GM23338 (cell line): ENCODE measurements at regions not wholly inside any gene's neighbourhood (a gene's known extent, or its start where the extent isn't known, plus 50 kb on each side); places are given as distances from the start of the nearest gene placed in this dataset.

Experiments
- ATAC-seq: fragments of 200-7000 bp; cut with Tn5 transposase; 3 replicates; pipeline ENCODE4 v1.9.1; 2020
- DNase-seq: peaks from one replicate; pipeline ENCODE4 v3.0.0-alpha.2; 2015; ENCODE audit warnings: low spot score
- H2AFZ ChIP-seq: fragments of 200-600 bp; sonication (generic); 2 replicates; pipeline ENCODE4 v1.8.0; 2016; ENCODE audit warnings: antibody characterized with exemption, mild to moderate bottlenecking, moderate library complexity
- H3F3A ChIP-seq: fragments of 200-600 bp; sonication (generic); replicated peaks from 2 replicates; pipeline ENCODE4 v1.8.0; 2017; ENCODE audit warnings: antibody characterized with exemption, mixed run types, low read depth
- H3K27ac ChIP-seq: fragments of 200-600 bp; sonication (generic); 2 replicates; pipeline ENCODE4 v1.6.1; 2016; ENCODE audit warnings: low read depth
- H3K27me3 ChIP-seq: fragments of 200-600 bp; sonication (generic); 2 replicates; pipeline ENCODE4 v1.8.0; 2016; ENCODE audit warnings: mild to moderate bottlenecking, mixed run types, moderate library complexity; ENCODE audit not compliant: insufficient read depth
- H3K36me3 ChIP-seq: fragments of 200-600 bp; sonication (generic); 2 replicates; pipeline ENCODE4 v1.8.0; 2016; ENCODE audit warnings: mild to moderate bottlenecking; ENCODE audit not compliant: insufficient read depth
- H3K4me1 ChIP-seq: fragments of 200-600 bp; sonication (generic); 2 replicates; pipeline ENCODE4 v1.8.0; 2016; ENCODE audit warnings: mild to moderate bottlenecking, moderate library complexity; ENCODE audit not compliant: insufficient read depth
- H3K4me2 ChIP-seq: fragments of 200-600 bp; sonication (generic); 2 replicates; pipeline ENCODE4 v1.7.1; 2017; ENCODE audit warnings: mixed run types
- H3K4me3 ChIP-seq: fragments of 200-600 bp; sonication (generic); 2 replicates; pipeline ENCODE4 v1.6.1; 2016; ENCODE audit warnings: mixed run types
- H3K79me2 ChIP-seq: fragments of 200-600 bp; sonication (generic); replicated peaks from 2 replicates; pipeline ENCODE4 v1.8.0; 2017; ENCODE audit warnings: mild to moderate bottlenecking; ENCODE audit not compliant: insufficient read depth
- H3K9me2 ChIP-seq: fragments of 200-600 bp; sonication (generic); 2 replicates; pipeline ENCODE4 v1.8.0; 2017; ENCODE audit not compliant: insufficient read depth
- H4K20me1 ChIP-seq: fragments of 200-600 bp; sonication (generic); replicated peaks from 2 replicates; pipeline ENCODE4 v1.8.0; 2017; ENCODE audit warnings: mild to moderate bottlenecking; ENCODE audit not compliant: insufficient read depth
- H3K27ac Mint-ChIP-seq: 2 replicates; pipeline ENCODE4 v1.8.0; 2020; ENCODE audit warnings: inconsistent platforms, mild to moderate bottlenecking, moderate library complexity, mixed read lengths
- H3K27me3 Mint-ChIP-seq: 3 replicates; pipeline ENCODE4 v1.8.0; 2022; ENCODE audit warnings: low read depth, mild to moderate bottlenecking, moderate library complexity, mixed read lengths, inconsistent platforms; ENCODE audit not compliant: insufficient read depth, poor library complexity
- H3K36me3 Mint-ChIP-seq: 3 replicates; pipeline ENCODE4 v1.8.0; 2021; ENCODE audit warnings: low read depth, mild to moderate bottlenecking, inconsistent platforms, moderate library complexity, mixed read lengths
- H3K4me1 Mint-ChIP-seq: 3 replicates; pipeline ENCODE4 v1.8.0; 2020; ENCODE audit warnings: mild to moderate bottlenecking, inconsistent platforms, mixed read lengths
- H3K4me3 Mint-ChIP-seq: 3 replicates; pipeline ENCODE4 v1.8.0; 2021; ENCODE audit warnings: moderate library complexity, mild to moderate bottlenecking, inconsistent platforms, mixed read lengths
- H3K9me3 Mint-ChIP-seq: 3 replicates; pipeline ENCODE4 v1.8.0; 2020; ENCODE audit warnings: moderate library complexity, mild to moderate bottlenecking, inconsistent platforms, mixed read lengths
- EZH2 ChIP-seq: fragments of 200-600 bp; sonication (generic); IDR thresholded peaks from one replicate; pipeline ENCODE4 v1.8.0; 2017; ENCODE audit warnings: antibody characterized with exemption, mild to moderate bottlenecking, low read depth; ENCODE audit not compliant: unreplicated experiment
- EZH2phosphoT487 ChIP-seq: fragments of 200-600 bp; sonication (generic); IDR thresholded peaks from one replicate; pipeline ENCODE4 v1.8.1; 2018; ENCODE audit warnings: antibody characterized with exemption; ENCODE audit not compliant: unreplicated experiment
- JUNB ChIP-seq: IDR thresholded peaks from one replicate; pipeline ENCODE4 v1.6.1; 2016; ENCODE audit warnings: antibody characterized with exemption; ENCODE audit not compliant: unreplicated experiment
- NANOG ChIP-seq: IDR thresholded peaks from 2 replicates; pipeline ENCODE4 v1.6.1; 2016; ENCODE audit warnings: antibody characterized with exemption, borderline replicate concordance
- POLR2AphosphoS5 ChIP-seq: IDR thresholded peaks from 2 replicates; pipeline ENCODE4 v1.6.1; 2016; ENCODE audit warnings: antibody characterized with exemption, low read depth
- STAT1 ChIP-seq: IDR thresholded peaks from one replicate; pipeline ENCODE4 v1.6.1; 2016; ENCODE audit warnings: antibody characterized with exemption; ENCODE audit not compliant: unreplicated experiment
- ZNF114 ChIP-seq: fragments of 250-450 bp; sonication (Bioruptor Pico); IDR thresholded peaks from 2 replicates; pipeline ENCODE4 v1.5.0; 2020; ENCODE audit warnings: mild to moderate bottlenecking, moderate library complexity
- TF ChIP-seq, protein P1 (sequence below): fragments of 250-450 bp; sonication (Bioruptor Pico); IDR thresholded peaks from 2 replicates; pipeline ENCODE4 v1.5.0; 2020; ENCODE audit warnings: mild to moderate bottlenecking, moderate library complexity
- TF ChIP-seq, protein P2 (sequence below): IDR thresholded peaks from 2 replicates; pipeline ENCODE4 v1.6.1; 2016; ENCODE audit warnings: antibody characterized with exemption
- TF ChIP-seq, protein P3 (sequence below): IDR thresholded peaks from one replicate; pipeline ENCODE4 v1.6.1; 2018; ENCODE audit warnings: antibody characterized with exemption; ENCODE audit not compliant: unreplicated experiment
- TF ChIP-seq, protein P4 (sequence below), 2 experiments: fragments of 200-600 bp in 1 of 2; sonication (generic) in 1 of 2; conservative IDR thresholded peaks; 2 replicates each; pipeline versions ENCODE4 v1.5.1 to v1.6.1; 2016 to 2017; ENCODE audit warnings: antibody characterized with exemption in 2 of 2, low read depth in 2 of 2, mild to moderate bottlenecking in 2 of 2, moderate library complexity in 1 of 2

DNA sequence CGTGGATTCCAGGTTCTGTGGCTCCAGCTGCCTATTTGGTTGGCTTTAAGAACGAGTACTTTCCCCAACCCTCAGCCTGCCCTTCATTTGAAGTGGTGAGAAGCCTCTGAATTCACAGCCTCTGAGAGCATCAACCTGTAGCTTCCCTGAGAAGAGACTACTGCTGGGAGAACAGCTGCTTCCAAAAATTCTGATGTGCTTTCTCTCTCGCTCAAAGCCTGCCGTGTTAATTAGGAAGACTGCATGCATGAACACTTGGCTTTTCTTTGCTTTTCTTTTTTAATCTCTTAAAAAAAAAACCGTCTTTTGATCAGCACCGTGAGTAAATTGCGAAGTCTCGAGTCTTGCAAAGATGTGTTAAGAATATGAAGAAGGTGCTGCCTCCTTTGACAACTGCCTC, 153.4 kb upstream of the MAP1B start (continued):
- TF ChIP-seq, protein P1, sequence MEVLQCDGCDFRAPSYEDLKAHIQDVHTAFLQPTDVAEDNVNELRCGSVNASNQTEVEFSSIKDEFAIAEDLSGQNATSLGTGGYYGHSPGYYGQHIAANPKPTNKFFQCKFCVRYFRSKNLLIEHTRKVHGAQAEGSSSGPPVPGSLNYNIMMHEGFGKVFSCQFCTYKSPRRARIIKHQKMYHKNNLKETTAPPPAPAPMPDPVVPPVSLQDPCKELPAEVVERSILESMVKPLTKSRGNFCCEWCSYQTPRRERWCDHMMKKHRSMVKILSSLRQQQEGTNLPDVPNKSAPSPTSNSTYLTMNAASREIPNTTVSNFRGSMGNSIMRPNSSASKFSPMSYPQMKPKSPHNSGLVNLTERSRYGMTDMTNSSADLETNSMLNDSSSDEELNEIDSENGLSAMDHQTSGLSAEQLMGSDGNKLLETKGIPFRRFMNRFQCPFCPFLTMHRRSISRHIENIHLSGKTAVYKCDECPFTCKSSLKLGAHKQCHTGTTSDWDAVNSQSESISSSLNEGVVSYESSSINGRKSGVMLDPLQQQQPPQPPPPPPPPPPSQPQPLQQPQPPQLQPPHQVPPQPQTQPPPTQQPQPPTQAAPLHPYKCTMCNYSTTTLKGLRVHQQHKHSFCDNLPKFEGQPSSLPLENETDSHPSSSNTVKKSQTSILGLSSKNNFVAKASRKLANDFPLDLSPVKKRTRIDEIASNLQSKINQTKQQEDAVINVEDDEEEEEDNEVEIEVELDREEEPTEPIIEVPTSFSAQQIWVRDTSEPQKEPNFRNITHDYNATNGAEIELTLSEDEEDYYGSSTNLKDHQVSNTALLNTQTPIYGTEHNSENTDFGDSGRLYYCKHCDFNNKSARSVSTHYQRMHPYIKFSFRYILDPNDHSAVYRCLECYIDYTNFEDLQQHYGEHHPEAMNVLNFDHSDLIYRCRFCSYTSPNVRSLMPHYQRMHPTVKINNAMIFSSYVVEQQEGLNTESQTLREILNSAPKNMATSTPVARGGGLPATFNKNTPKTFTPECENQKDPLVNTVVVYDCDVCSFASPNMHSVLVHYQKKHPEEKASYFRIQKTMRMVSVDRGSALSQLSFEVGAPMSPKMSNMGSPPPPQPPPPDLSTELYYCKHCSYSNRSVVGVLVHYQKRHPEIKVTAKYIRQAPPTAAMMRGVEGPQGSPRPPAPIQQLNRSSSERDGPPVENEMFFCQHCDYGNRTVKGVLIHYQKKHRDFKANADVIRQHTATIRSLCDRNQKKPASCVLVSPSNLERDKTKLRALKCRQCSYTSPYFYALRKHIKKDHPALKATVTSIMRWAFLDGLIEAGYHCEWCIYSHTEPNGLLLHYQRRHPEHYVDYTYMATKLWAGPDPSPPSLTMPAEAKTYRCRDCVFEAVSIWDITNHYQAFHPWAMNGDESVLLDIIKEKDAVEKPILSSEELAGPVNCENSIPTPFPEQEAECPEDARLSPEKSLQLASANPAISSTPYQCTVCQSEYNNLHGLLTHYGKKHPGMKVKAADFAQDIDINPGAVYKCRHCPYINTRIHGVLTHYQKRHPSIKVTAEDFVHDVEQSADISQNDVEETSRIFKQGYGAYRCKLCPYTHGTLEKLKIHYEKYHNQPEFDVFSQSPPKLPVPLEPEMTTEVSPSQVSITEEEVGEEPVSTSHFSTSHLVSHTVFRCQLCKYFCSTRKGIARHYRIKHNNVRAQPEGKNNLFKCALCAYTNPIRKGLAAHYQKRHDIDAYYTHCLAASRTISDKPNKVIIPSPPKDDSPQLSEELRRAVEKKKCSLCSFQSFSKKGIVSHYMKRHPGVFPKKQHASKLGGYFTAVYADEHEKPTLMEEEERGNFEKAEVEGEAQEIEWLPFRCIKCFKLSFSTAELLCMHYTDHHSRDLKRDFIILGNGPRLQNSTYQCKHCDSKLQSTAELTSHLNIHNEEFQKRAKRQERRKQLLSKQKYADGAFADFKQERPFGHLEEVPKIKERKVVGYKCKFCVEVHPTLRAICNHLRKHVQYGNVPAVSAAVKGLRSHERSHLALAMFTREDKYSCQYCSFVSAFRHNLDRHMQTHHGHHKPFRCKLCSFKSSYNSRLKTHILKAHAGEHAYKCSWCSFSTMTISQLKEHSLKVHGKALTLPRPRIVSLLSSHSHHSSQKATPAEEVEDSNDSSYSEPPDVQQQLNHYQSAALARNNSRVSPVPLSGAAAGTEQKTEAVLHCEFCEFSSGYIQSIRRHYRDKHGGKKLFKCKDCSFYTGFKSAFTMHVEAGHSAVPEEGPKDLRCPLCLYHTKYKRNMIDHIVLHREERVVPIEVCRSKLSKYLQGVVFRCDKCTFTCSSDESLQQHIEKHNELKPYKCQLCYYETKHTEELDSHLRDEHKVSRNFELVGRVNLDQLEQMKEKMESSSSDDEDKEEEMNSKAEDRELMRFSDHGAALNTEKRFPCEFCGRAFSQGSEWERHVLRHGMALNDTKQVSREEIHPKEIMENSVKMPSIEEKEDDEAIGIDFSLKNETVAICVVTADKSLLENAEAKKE (CRISPR knock-in tag): no peak
- TF ChIP-seq, protein P2, sequence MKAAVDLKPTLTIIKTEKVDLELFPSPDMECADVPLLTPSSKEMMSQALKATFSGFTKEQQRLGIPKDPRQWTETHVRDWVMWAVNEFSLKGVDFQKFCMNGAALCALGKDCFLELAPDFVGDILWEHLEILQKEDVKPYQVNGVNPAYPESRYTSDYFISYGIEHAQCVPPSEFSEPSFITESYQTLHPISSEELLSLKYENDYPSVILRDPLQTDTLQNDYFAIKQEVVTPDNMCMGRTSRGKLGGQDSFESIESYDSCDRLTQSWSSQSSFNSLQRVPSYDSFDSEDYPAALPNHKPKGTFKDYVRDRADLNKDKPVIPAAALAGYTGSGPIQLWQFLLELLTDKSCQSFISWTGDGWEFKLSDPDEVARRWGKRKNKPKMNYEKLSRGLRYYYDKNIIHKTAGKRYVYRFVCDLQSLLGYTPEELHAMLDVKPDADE: no peak

DNA sequence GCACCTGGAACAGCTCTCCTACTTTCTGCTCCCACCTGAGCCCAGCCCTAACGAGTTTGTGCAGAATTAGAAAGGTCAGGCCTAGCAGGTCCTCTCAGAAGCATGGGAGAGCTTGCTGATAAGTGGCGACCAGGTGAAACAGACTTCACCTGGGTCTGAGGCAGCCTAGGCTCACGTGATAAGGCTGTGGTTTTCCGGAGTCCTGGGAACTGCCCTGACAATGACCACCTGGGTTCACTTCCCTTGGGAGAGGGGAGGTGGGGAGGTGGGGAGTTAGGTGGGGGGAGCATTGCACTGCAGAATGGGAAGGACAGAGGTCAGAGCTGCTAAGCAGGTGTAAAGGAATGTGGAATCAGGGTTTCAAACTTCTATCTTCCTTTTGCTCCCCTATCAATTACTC, 152.9 kb upstream of the MAP1B start:
- no peak for DNase-seq
- H3K27me3 Mint-ChIP-seq: no peaks in the 10 kb centered on the region
- H4K20me1 ChIP-seq: no peaks in the 10 kb centered on the region
- H3K27ac Mint-ChIP-seq: no peak overlapping the region
- H3K36me3 Mint-ChIP-seq: no peaks in the 10 kb centered on the region; the same call in 2 of the 3 replicates
- H3K9me2 ChIP-seq: no peaks in the 10 kb centered on the region
- TF ChIP-seq ZNF114 (CRISPR knock-in tag) (no peak), JUNB (no peak), EZH2 (no peak), STAT1 (no peak), EZH2phosphoT487 (no peak), NANOG (no peak), POLR2AphosphoS5 (no peak)
- TF ChIP-seq, protein P3, sequence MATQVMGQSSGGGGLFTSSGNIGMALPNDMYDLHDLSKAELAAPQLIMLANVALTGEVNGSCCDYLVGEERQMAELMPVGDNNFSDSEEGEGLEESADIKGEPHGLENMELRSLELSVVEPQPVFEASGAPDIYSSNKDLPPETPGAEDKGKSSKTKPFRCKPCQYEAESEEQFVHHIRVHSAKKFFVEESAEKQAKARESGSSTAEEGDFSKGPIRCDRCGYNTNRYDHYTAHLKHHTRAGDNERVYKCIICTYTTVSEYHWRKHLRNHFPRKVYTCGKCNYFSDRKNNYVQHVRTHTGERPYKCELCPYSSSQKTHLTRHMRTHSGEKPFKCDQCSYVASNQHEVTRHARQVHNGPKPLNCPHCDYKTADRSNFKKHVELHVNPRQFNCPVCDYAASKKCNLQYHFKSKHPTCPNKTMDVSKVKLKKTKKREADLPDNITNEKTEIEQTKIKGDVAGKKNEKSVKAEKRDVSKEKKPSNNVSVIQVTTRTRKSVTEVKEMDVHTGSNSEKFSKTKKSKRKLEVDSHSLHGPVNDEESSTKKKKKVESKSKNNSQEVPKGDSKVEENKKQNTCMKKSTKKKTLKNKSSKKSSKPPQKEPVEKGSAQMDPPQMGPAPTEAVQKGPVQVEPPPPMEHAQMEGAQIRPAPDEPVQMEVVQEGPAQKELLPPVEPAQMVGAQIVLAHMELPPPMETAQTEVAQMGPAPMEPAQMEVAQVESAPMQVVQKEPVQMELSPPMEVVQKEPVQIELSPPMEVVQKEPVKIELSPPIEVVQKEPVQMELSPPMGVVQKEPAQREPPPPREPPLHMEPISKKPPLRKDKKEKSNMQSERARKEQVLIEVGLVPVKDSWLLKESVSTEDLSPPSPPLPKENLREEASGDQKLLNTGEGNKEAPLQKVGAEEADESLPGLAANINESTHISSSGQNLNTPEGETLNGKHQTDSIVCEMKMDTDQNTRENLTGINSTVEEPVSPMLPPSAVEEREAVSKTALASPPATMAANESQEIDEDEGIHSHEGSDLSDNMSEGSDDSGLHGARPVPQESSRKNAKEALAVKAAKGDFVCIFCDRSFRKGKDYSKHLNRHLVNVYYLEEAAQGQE: no peak
- TF ChIP-seq, protein P2: no peak
- TF ChIP-seq, protein P4, sequence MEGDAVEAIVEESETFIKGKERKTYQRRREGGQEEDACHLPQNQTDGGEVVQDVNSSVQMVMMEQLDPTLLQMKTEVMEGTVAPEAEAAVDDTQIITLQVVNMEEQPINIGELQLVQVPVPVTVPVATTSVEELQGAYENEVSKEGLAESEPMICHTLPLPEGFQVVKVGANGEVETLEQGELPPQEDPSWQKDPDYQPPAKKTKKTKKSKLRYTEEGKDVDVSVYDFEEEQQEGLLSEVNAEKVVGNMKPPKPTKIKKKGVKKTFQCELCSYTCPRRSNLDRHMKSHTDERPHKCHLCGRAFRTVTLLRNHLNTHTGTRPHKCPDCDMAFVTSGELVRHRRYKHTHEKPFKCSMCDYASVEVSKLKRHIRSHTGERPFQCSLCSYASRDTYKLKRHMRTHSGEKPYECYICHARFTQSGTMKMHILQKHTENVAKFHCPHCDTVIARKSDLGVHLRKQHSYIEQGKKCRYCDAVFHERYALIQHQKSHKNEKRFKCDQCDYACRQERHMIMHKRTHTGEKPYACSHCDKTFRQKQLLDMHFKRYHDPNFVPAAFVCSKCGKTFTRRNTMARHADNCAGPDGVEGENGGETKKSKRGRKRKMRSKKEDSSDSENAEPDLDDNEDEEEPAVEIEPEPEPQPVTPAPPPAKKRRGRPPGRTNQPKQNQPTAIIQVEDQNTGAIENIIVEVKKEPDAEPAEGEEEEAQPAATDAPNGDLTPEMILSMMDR (conservative IDR thresholded peaks at IDR 0.05; ENCODE audit: low read depth in 2 of 2): no peak
- 0 out of 2 replicates have a peak overlapping the region, but pooled peaks have one; percentile 72 for H2AFZ ChIP-seq
- no peaks in the 10 kb centered on the region for H3K79me2 ChIP-seq
- H3K4me1 Mint-ChIP-seq: peaks cover 31% of the 10 kb centered on the region
- no peak overlapping the region for H3K27ac ChIP-seq
- H3K4me1 ChIP-seq: no peaks in the 10 kb centered on the region; the same call in 1 of the 2 replicates
- H3K4me3 ChIP-seq: no peak overlapping the region
- H3K9me3 Mint-ChIP-seq: peaks cover 9% of the 10 kb centered on the region
- ATAC-seq: peak; percentile 18; the same call in 2 of the 3 replicates
- H3K4me2 ChIP-seq: no peak overlapping the region
- H3F3A ChIP-seq: no peaks in the 10 kb centered on the region
- no peaks in the 10 kb centered on the region for H3K27me3 ChIP-seq
- no peaks in the 10 kb centered on the region for H3K36me3 ChIP-seq
- no peak overlapping the region for H3K4me3 Mint-ChIP-seq
